Endothelial cell of umbilical vein (primary cell): ENCODE measurements at regions not wholly inside any gene's neighbourhood (a gene's known extent, or its start where the extent isn't known, plus 50 kb on each side); places are given as distances from the start of the nearest gene placed in this dataset.

Experiments used
- BruUV-seq: library from RNA; stranded (reverse); fragments of 400-500 nt; replicated peaks from 2 replicates; lab custom pipeline; 2021; lab: Mats Ljungman, UMichigan
- CTCF ChIA-PET: fragments of 300-600, 350-600 bp; sonication (Branson Sonifier 250); formaldehyde crosslinking; loops from one replicate; lab custom pipeline; 2021; ENCODE audit warnings: antibody characterized with exemption, inconsistent platforms; lab: Charles Lee
- POLR2A ChIA-PET: fragments of 300-600, 350-600 bp; sonication (Branson Sonifier 250); formaldehyde crosslinking; loops from one replicate; lab custom pipeline; 2021; ENCODE audit warnings: antibody characterized with exemption, inconsistent platforms; lab: Charles Lee
- DNase-seq: peaks from one replicate; pipeline ENCODE4 v3.0.0-alpha.2; 2011; ENCODE audit warnings: low read depth, low spot score
- FAIRE-seq: peaks from 2 replicates; lab custom pipeline; 2011; peaks lifted over from hg19 to GRCh38; lab: Jason Lieb, UNC
- H2AFZ ChIP-seq: 2 replicates; pipeline ENCODE4 v1.6.0; 2012; ENCODE audit warnings: low read depth, low read length, control low read depth, inconsistent platforms
- H3K27ac ChIP-seq: 2 replicates; pipeline ENCODE4 v1.5.1; 2011; ENCODE audit warnings: low read depth, mild to moderate bottlenecking, control low read depth, low read length, moderate library complexity; ENCODE audit not compliant: insufficient read depth
- H3K27me3 ChIP-seq, 2 experiments: 2 replicates each; pipeline versions ENCODE4 v1.6.0 to v1.6.1; 2011; ENCODE audit warnings: low read length in 2 of 2, mixed read lengths in 1 of 2; ENCODE audit not compliant: control insufficient read depth in 2 of 2, insufficient read depth in 2 of 2
- H3K36me3 ChIP-seq, 2 experiments: 2 replicates in 1 of 2; 3 replicates in 1 of 2; pipeline ENCODE4 v1.5.1; 2011; ENCODE audit warnings: low read length in 2 of 2, mild to moderate bottlenecking in 1 of 2, moderate library complexity in 1 of 2; ENCODE audit not compliant: control insufficient read depth in 2 of 2, insufficient read depth in 2 of 2; ENCODE audit errors: extremely low read depth in 1 of 2
- H3K4me1 ChIP-seq: 3 replicates; pipeline ENCODE4 v1.5.1; 2011; ENCODE audit warnings: mild to moderate bottlenecking, low read length; ENCODE audit not compliant: control insufficient read depth, insufficient read depth; ENCODE audit errors: extremely low read depth
- H3K4me2 ChIP-seq: 2 replicates; pipeline ENCODE4 v1.6.1; 2011; ENCODE audit warnings: low read length, control low read depth, mixed read lengths; ENCODE audit not compliant: insufficient read depth
- H3K4me3 ChIP-seq, 3 experiments: fragments of 200-600 bp in 1 of 3; sonication (generic), shearing (Covaris generic) in 1 of 3; replicated peaks in 1 of 3; 2 replicates each; pipeline ENCODE4 v1.5.1; 2011 to 2016; ENCODE audit warnings: control low read depth in 3 of 3, low read length in 3 of 3, mild to moderate bottlenecking in 2 of 3, inconsistent platforms in 1 of 3, low read depth in 1 of 3, moderate library complexity in 1 of 3; ENCODE audit not compliant: insufficient read depth in 1 of 3
- H3K79me2 ChIP-seq: 2 replicates; pipeline ENCODE4 v1.6.0; 2012; ENCODE audit warnings: low read length, inconsistent platforms; ENCODE audit not compliant: control insufficient read depth, insufficient read depth
- H3K9ac ChIP-seq: replicated peaks from 2 replicates; pipeline ENCODE3; 2011; ENCODE audit warnings: low read length, control low read depth; ENCODE audit not compliant: insufficient read depth; ENCODE audit errors: extremely low read depth
- H3K9me1 ChIP-seq: replicated peaks from 3 replicates; pipeline ENCODE4 v1.6.0; 2011; ENCODE audit warnings: mild to moderate bottlenecking, low read length; ENCODE audit not compliant: control insufficient read depth, insufficient read depth; ENCODE audit errors: extremely low read depth
- H3K9me3 ChIP-seq: replicated peaks from 2 replicates; pipeline ENCODE4 v1.5.1; 2012; ENCODE audit warnings: low read length, inconsistent platforms; ENCODE audit not compliant: control insufficient read depth, insufficient read depth
- H4K20me1 ChIP-seq: replicated peaks from 2 replicates; pipeline ENCODE3; 2011; ENCODE audit warnings: mild to moderate bottlenecking, low read length; ENCODE audit not compliant: control insufficient read depth, insufficient read depth; ENCODE audit errors: extremely low read depth
- EZH2 ChIP-seq: IDR thresholded peaks from 2 replicates; pipeline ENCODE4 v1.6.1; 2012; ENCODE audit warnings: borderline replicate concordance, low read depth, mild to moderate bottlenecking, moderate library complexity, low read length, inconsistent platforms; ENCODE audit not compliant: severe bottlenecking
- FOS ChIP-seq: IDR thresholded peaks from 2 replicates; pipeline ENCODE4 v1.6.1; 2011; ENCODE audit warnings: mild to moderate bottlenecking, low read length, moderate library complexity, borderline replicate concordance; ENCODE audit not compliant: insufficient read depth
- GATA2 ChIP-seq: IDR thresholded peaks from 2 replicates; pipeline ENCODE4 v1.7.0; 2011; ENCODE audit warnings: low read depth, mild to moderate bottlenecking, moderate library complexity, mixed read lengths, low read length; ENCODE audit not compliant: insufficient read length, insufficient read depth
- JUN ChIP-seq: IDR thresholded peaks from 2 replicates; pipeline ENCODE4 v1.6.1; 2011; ENCODE audit warnings: borderline replicate concordance, low read depth; ENCODE audit not compliant: insufficient read length, insufficient read depth
- MYC ChIP-seq: IDR thresholded peaks from one replicate; pipeline ENCODE4 v1.6.1; 2011; ENCODE audit warnings: mild to moderate bottlenecking, low read depth, low read length
- POLR2A ChIP-seq: IDR thresholded peaks from 2 replicates; pipeline ENCODE4 v1.6.1; 2012; ENCODE audit warnings: low read depth, mild to moderate bottlenecking, control low read depth, low read length
- POLR2AphosphoS5 ChIP-seq: IDR thresholded peaks from 2 replicates; pipeline ENCODE4 v1.6.1; 2012; ENCODE audit warnings: low read depth, mild to moderate bottlenecking, control low read depth, low read length, moderate library complexity; ENCODE audit not compliant: insufficient read depth
- dilution Hi-C: fragments of 300-500 bp; cut with MboI; formaldehyde crosslinking; loops from one replicate; pipeline ENCODE4 v1.15.0; 2019; ENCODE audit warnings: low sequenced_read_pairs; ENCODE audit not compliant: extremely low pct_ligation_motif_present
- intact Hi-C: fragments of 100-400 bp; cut with micrococcal nuclease; formaldehyde crosslinking; loops from one replicate; pipeline ENCODE4 v1.10.0; 2022
- TF ChIP-seq, protein P1 (sequence below), 2 donors: IDR thresholded peaks; 1 replicate in 1 of 2; 2 replicates in 1 of 2; pipeline ENCODE4 v1.5.1; 2011; ENCODE audit warnings: low read length in 2 of 2, mild to moderate bottlenecking in 2 of 2, moderate library complexity in 2 of 2, control low read depth in 1 of 2, inconsistent platforms in 1 of 2, low read depth in 1 of 2; ENCODE audit not compliant: insufficient read depth in 1 of 2; ENCODE audit errors: extremely low read depth in 1 of 2
- TF ChIP-seq, protein P2 (sequence below): IDR thresholded peaks from 2 replicates; pipeline ENCODE4 v1.6.1; 2011; ENCODE audit not compliant: insufficient read depth, insufficient read length

DNA sequence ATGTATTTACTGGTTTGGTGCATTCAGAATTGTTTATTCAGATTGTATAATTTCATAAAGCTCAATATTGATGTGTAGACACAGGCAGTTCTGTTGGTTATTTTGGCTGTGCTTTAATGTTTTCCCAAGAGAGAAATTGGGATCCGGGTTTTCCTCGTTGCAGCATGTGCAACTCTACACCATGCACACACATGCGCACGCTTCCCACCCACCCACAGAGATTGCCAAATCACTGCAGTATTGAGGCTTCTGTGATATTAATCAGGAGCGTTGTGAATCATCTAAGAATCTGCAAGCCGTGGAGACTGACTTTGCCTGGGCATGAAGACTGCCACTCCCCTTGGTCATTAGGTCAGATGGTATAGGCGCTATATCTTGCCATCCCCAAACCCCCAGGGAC, 571.5 kb downstream of the SLC4A3 start:
- H3K4me2 ChIP-seq: no peak overlapping the region
- H4K20me1 ChIP-seq: no peaks in the 10 kb centered on the region
- no peak overlapping the region for H2AFZ ChIP-seq
- no peak for FAIRE-seq
- no peak overlapping the region for H3K27ac ChIP-seq
- H3K4me1 ChIP-seq: no peaks in the 10 kb centered on the region
- no peaks in the 10 kb centered on the region for H3K9me1 ChIP-seq
- BruUV-seq: no TSS peak
- H3K9ac ChIP-seq: no peak overlapping the region
- no peak overlapping the region for H3K4me3 ChIP-seq
- ChIA-PET POLR2A (no interaction called here), CTCF (no interaction called here)
- intact Hi-C loops: no loop called here
- DNase-seq: no peak
- TF ChIP-seq EZH2 (no peak), POLR2A (no peak), MYC (no peak), JUN (no peak), GATA2 (no peak), FOS (no peak), POLR2AphosphoS5 (no peak)
- TF ChIP-seq, protein P1, sequence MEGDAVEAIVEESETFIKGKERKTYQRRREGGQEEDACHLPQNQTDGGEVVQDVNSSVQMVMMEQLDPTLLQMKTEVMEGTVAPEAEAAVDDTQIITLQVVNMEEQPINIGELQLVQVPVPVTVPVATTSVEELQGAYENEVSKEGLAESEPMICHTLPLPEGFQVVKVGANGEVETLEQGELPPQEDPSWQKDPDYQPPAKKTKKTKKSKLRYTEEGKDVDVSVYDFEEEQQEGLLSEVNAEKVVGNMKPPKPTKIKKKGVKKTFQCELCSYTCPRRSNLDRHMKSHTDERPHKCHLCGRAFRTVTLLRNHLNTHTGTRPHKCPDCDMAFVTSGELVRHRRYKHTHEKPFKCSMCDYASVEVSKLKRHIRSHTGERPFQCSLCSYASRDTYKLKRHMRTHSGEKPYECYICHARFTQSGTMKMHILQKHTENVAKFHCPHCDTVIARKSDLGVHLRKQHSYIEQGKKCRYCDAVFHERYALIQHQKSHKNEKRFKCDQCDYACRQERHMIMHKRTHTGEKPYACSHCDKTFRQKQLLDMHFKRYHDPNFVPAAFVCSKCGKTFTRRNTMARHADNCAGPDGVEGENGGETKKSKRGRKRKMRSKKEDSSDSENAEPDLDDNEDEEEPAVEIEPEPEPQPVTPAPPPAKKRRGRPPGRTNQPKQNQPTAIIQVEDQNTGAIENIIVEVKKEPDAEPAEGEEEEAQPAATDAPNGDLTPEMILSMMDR (IDR thresholded peaks at IDR 0.05; ENCODE audit: extremely low read depth in 1 of 2, insufficient read depth in 1 of 2, low read depth in 1 of 2, low read length in 2 of 2): no peak
- TF ChIP-seq, protein P2, sequence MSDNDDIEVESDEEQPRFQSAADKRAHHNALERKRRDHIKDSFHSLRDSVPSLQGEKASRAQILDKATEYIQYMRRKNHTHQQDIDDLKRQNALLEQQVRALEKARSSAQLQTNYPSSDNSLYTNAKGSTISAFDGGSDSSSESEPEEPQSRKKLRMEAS: no peak
- peaks cover 4% of the 10 kb centered on the region for H3K9me3 ChIP-seq
- H3K27me3 ChIP-seq: no peaks in the 10 kb centered on the region
- H3K79me2 ChIP-seq: no peaks in the 10 kb centered on the region
- H3K36me3 ChIP-seq: no peaks in the 10 kb centered on the region
- dilution Hi-C loops: no loop called here
